Right lobe of liver (tissue), 4 donors: ENCODE measurements at regions not wholly inside any gene's neighbourhood (a gene's known extent, or its start where the extent isn't known, plus 50 kb on each side); places are given as distances from the start of the nearest gene placed in this dataset.

Experiments used
- POLR2A ChIP-seq: fragments of 450-650 bp; IDR thresholded peaks from one replicate; pipeline ENCODE4 v1.6.1; 2017; ENCODE audit warnings: antibody characterized with exemption, mild to moderate bottlenecking
- TF ChIP-seq, protein P1 (sequence below), 4 donors: fragments of 200-600 bp in 3 of 4; fragments of 450-650 bp in 1 of 4; IDR thresholded peaks; one replicate each; pipeline versions ENCODE4 v1.5.1 to v1.8.0; 2016 to 2022; ENCODE audit warnings: antibody characterized with exemption in 4 of 4, mild to moderate bottlenecking in 2 of 4
- donor health status: DM: no; HTN: no; CAD: no.
- donor health status: DM: no; HTN: no; CAD: no.
- donor health status: DM: no; HTN: yes; CAD: no.

DNA sequence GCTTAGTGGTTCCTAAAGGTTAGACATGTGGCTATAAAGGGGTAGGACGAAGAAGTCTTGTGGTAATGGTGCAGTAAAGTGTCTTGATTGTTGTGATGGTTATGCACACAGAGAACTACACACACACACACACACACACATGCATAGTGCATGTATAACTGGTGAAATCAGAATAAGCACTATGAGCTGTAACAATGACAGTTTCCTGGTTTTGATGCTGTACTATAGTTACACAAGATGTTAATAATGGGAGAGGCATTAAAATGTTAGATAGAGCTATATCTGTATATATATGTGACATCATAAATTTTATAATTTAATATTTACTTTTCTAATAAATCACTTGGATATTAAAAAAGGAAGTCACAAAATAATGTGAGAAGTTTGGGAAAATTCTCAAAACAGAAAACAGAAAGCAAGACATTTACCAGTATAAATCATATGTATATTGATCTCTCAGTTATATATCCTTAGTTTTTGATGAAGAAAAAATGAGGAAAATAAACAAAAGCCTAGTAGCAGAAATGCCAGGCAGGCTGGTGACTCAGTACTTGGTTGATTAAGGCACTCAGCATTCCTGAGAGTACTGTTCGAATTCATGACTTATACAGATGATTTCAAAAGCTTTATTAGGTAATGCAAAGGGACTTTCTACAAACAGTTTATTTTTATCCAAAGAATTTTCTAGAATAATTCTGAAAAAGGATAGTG, 350.5 kb upstream of the DAB2 start:
- TF ChIP-seq, protein P1, sequence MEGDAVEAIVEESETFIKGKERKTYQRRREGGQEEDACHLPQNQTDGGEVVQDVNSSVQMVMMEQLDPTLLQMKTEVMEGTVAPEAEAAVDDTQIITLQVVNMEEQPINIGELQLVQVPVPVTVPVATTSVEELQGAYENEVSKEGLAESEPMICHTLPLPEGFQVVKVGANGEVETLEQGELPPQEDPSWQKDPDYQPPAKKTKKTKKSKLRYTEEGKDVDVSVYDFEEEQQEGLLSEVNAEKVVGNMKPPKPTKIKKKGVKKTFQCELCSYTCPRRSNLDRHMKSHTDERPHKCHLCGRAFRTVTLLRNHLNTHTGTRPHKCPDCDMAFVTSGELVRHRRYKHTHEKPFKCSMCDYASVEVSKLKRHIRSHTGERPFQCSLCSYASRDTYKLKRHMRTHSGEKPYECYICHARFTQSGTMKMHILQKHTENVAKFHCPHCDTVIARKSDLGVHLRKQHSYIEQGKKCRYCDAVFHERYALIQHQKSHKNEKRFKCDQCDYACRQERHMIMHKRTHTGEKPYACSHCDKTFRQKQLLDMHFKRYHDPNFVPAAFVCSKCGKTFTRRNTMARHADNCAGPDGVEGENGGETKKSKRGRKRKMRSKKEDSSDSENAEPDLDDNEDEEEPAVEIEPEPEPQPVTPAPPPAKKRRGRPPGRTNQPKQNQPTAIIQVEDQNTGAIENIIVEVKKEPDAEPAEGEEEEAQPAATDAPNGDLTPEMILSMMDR (IDR thresholded peaks at IDR 0.05) = no peak
- TF ChIP-seq POLR2A = no peak
